ENCODE measurements at regions not wholly inside any gene's neighbourhood (a gene's known extent, or its start where the extent isn't known, plus 50 kb on each side); places are given as distances from the start of the nearest gene placed in this dataset.

DNA sequence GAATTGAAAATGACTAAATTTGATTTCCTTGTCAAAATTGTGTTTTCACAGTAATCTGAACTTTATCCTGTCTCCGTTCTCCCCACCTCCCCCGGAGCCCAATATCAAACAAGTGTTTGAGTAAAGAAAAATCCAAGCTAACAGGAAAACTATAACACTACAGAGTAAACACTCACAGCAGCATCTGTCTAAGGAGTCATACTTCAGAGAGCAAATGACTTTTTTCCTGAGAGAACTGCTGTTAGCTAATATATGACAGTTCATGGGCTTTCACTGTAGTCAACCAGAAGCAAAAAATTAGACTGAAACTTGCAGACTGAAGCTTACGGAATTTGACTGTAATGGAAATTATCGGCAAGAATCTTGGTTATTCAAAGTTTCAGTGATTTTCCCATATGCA is 321.7 kb downstream of the ANKRD50 start:
- DNase-seq (no peak), ATAC-seq (no peak)
- intact Hi-C loops (cut with DNase I), result no loop called here
- H3K9me3 ChIP-seq, result no peaks in the 10 kb centered on the region
- no peaks in the 10 kb centered on the region for H3K27me3 ChIP-seq (ENCODE audit: insufficient read depth in 3 of 3, low read length in 2 of 3)
- TF ChIP-seq, protein P1, sequence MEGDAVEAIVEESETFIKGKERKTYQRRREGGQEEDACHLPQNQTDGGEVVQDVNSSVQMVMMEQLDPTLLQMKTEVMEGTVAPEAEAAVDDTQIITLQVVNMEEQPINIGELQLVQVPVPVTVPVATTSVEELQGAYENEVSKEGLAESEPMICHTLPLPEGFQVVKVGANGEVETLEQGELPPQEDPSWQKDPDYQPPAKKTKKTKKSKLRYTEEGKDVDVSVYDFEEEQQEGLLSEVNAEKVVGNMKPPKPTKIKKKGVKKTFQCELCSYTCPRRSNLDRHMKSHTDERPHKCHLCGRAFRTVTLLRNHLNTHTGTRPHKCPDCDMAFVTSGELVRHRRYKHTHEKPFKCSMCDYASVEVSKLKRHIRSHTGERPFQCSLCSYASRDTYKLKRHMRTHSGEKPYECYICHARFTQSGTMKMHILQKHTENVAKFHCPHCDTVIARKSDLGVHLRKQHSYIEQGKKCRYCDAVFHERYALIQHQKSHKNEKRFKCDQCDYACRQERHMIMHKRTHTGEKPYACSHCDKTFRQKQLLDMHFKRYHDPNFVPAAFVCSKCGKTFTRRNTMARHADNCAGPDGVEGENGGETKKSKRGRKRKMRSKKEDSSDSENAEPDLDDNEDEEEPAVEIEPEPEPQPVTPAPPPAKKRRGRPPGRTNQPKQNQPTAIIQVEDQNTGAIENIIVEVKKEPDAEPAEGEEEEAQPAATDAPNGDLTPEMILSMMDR (IDR thresholded peaks at IDR 0.05), result no peak
- H3K27ac ChIP-seq, result no peak overlapping the region
- no peak overlapping the region for H3K4me3 ChIP-seq
- WGBS, 3 donors, result 62 to 74% (median 72%) methylated on average over 4 of the region's 4 CpGs
- no peaks in the 10 kb centered on the region for H3K4me1 ChIP-seq
- H3K36me3 ChIP-seq (ENCODE audit: insufficient read depth in 1 of 2, low read depth in 1 of 2), result no peaks in the 10 kb centered on the region

DNA sequence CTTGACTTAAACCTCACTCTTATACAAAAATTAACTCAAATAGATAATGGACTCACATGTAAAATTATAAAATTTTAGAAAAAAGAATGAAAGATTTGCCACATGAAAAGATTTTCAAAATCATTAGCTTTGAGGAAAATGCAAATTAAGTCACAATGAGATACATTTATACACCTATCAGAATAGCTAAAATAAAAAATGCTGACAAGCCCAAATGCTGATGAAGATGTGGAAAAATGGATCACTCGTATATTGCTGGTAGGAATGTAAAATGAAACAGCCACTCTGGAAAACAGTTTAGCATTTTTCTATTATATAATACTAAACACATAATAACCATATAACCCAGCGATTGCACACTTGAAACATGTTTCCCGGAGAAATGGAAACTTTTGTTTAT is 316.2 kb downstream of the ANKRD50 start:
- no peak for DNase-seq
- no peaks in the 10 kb centered on the region for H3K9me3 ChIP-seq
- H3K4me3 ChIP-seq, result no peak overlapping the region
- H3K4me1 ChIP-seq, result no peaks in the 10 kb centered on the region
- TF ChIP-seq, protein P1 (IDR thresholded peaks at IDR 0.05), result no peak
- H3K27me3 ChIP-seq (ENCODE audit: insufficient read depth in 3 of 3, low read length in 2 of 3), result no peaks in the 10 kb centered on the region
- 83 to 91% (median 85%) methylated on average over 3 of the region's 3 CpGs for WGBS, 3 donors
- ATAC-seq, result no peak
- intact Hi-C loops (cut with DNase I), result no loop called here
- H3K27ac ChIP-seq, result no peak overlapping the region
- no peaks in the 10 kb centered on the region for H3K36me3 ChIP-seq (ENCODE audit: insufficient read depth in 1 of 2, low read depth in 1 of 2)

DNA sequence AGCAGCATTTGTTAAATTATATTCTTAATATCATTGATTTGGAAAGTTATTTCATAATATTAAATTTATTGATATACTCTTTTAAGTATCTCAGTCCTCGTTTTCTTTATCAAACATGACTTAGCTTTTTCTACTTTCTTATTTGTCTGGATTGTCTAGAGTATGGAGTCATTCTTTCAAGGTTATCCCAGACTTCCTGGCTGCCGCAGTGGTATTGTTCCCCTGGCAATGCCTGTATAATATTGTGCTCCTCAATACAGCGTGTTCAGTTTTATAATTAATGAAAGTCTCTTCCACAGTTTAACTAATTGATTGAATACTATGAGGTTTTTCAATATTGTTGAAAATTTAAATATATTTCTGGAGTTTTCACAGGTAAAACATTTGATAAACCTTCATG is 310.9 kb downstream of the ANKRD50 start:
- Histone ChIP-seq H3K4me1 (no peaks in the 10 kb centered on the region), H3K27ac (no peak overlapping the region), H3K4me3 (no peak overlapping the region), H3K9me3 (no peaks in the 10 kb centered on the region), H3K27me3 (ENCODE audit: insufficient read depth in 3 of 3, low read length in 2 of 3) (no peaks in the 10 kb centered on the region), H3K36me3 (ENCODE audit: insufficient read depth in 1 of 2, low read depth in 1 of 2) (no peaks in the 10 kb centered on the region)
- ATAC-seq (no peak), DNase-seq (no peak)
- intact Hi-C loops (cut with DNase I), result no loop called here
- TF ChIP-seq, protein P1 (IDR thresholded peaks at IDR 0.05), result no peak
- 59 to 67% (median 62%) methylated on average over 3 of the region's 3 CpGs for WGBS, 3 donors

DNA sequence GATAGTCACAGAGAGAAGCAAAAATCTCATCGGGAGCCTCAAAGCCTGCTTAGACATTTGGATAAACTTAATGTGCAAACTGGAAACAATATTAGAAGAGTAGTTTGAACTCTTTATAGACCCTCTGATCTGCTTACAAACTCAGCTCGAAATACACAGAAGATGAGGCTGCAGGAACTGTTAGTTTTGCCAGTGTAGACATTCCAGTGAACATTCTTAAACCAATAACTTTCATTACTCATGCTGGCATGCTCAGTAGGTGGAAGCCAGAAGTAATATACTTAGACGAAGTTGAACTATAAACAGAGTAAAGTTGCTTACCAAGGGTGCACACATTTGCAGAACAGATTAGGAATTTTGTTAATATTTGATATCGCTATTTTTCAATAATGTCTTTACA is 303.5 kb downstream of the ANKRD50 start:
- Histone ChIP-seq H3K27me3 (ENCODE audit: insufficient read depth in 3 of 3, low read length in 2 of 3) (no peaks in the 10 kb centered on the region), H3K9me3 (no peaks in the 10 kb centered on the region), H3K4me3 (no peak overlapping the region), H3K4me1 (no peaks in the 10 kb centered on the region), H3K36me3 (ENCODE audit: insufficient read depth in 1 of 2, low read depth in 1 of 2) (no peaks in the 10 kb centered on the region), H3K27ac (no peak overlapping the region)
- intact Hi-C loops (cut with DNase I), result no loop called here
- WGBS, 3 donors, result 45 to 51% (median 45%) methylated on average over 4 of the region's 4 CpGs
- DNase-seq (no peak), ATAC-seq (no peak)
- TF ChIP-seq, protein P1 (IDR thresholded peaks at IDR 0.05), result no peak

DNA sequence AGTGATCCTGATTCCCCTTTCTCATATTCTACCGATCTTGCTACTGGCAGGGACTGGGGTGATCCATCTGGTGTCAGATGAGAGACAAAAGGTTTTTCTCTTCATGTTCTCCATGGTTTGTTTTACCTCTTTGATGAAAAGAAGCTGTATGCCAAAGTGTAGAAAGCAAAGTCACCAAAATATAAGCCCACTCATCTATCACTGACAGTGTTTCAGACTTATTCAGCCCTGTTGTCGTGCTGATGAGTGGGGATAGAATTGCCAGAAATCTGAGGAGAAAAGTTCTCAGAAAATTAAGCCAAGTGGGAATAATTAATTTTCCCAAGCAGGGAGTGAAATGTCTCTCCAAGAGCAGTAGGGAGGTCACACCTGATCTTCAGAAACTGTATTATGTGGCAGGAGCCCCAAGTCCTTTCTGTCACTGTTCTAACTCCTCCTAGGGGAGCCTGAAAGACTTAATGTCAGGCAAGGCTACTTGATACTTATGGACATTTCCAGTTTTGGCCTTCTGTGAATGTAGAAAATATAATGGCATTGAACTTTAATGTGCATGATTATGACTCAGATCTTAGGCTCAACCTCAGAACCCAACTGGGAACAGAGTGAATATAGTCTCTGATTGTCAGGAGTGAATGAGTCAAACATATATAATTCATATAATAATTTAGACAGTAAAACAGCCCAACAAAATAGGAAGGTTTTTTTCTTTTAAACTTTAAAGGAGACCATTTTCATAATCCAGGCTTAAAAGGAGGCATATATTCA is 298.1 kb downstream of the ANKRD50 start:
- WGBS, 3 donors, result 48 to 65% (median 49%) methylated on average over 2 of the region's 2 CpGs
- no peaks in the 10 kb centered on the region for H3K27me3 ChIP-seq (ENCODE audit: insufficient read depth in 3 of 3, low read length in 2 of 3)
- H3K9me3 ChIP-seq, result no peaks in the 10 kb centered on the region
- H3K36me3 ChIP-seq (ENCODE audit: insufficient read depth in 1 of 2, low read depth in 1 of 2), result no peaks in the 10 kb centered on the region
- DNase-seq, result no peak
- no peak for ATAC-seq
- H3K4me1 ChIP-seq, result no peaks in the 10 kb centered on the region
- TF ChIP-seq, protein P1 (IDR thresholded peaks at IDR 0.05), result no peak
- H3K4me3 ChIP-seq, result no peak overlapping the region
- intact Hi-C loops (cut with DNase I), result no loop called here
- no peak overlapping the region for H3K27ac ChIP-seq

Data from psoas muscle (tissue), 7 donors.